Lung (tissue), 11 donors: ENCODE measurements at regions not wholly inside any gene's neighbourhood (a gene's known extent, or its start where the extent isn't known, plus 50 kb on each side); places are given as distances from the start of the nearest gene placed in this dataset.
A peak's percentile ranks its signal among the peaks of the same experiment; 100 is the strongest.

ENCODE experiments used
- ATAC-seq: fragments of 200-7000 bp; cut with Tn5 transposase; one replicate; pipeline ENCODE4 v1.9.1; 2020; ENCODE audit warnings: moderate number of reproducible peaks; ENCODE audit not compliant: insufficient read depth, low FRiP score
- DNase-seq, 3 donors: peaks; one replicate each; pipeline ENCODE4 v3.0.0-alpha.2; 2013 to 2017
- H3K27ac ChIP-seq, 2 donors: one replicate each; pipeline ENCODE4 v1.5.1; 2013; ENCODE audit warnings: mild to moderate bottlenecking in 2 of 2, moderate library complexity in 2 of 2, control low read depth in 1 of 2, inconsistent platforms in 1 of 2, low read depth in 1 of 2, low read length in 1 of 2
- H3K27me3 ChIP-seq, 3 donors: one replicate each; pipeline ENCODE4 v1.5.1; 2013; ENCODE audit warnings: low read length in 2 of 3; ENCODE audit not compliant: control insufficient read depth in 3 of 3, insufficient read depth in 3 of 3
- H3K36me3 ChIP-seq, 4 donors: one replicate each; pipeline ENCODE4 v1.5.1; 2013; ENCODE audit warnings: low read length in 4 of 4, mild to moderate bottlenecking in 1 of 4, moderate library complexity in 1 of 4; ENCODE audit not compliant: control insufficient read depth in 4 of 4, insufficient read depth in 4 of 4
- H3K4me1 ChIP-seq, 5 donors: one replicate each; pipeline ENCODE4 v1.5.1; 2013; ENCODE audit warnings: low read length in 5 of 5, mild to moderate bottlenecking in 2 of 5, moderate library complexity in 1 of 5; ENCODE audit not compliant: control insufficient read depth in 5 of 5, insufficient read depth in 5 of 5
- H3K4me3 ChIP-seq: one replicate; pipeline ENCODE4 v1.5.1; 2013; ENCODE audit warnings: mild to moderate bottlenecking, control low read depth, moderate library complexity
- H3K9ac ChIP-seq, 2 donors: one replicate each; pipeline ENCODE4 v1.5.1; 2013; ENCODE audit warnings: low read length in 2 of 2, control low read depth in 1 of 2; ENCODE audit not compliant: insufficient read depth in 1 of 2
- H3K9me3 ChIP-seq, 4 donors: one replicate each; pipeline ENCODE4 v1.5.1; 2013; ENCODE audit warnings: low read length in 3 of 4, mild to moderate bottlenecking in 1 of 4, moderate library complexity in 1 of 4; ENCODE audit not compliant: control insufficient read depth in 4 of 4, insufficient read depth in 3 of 4
- WGBS, 2 donors: extraction: QIAGEN DNeasy Blood & Tissue Kit; methylation state at CpG; one replicate each; pipeline ENCODE4 v1.1.7; 2013; 5-methylcytosine and 5-hydroxymethylcytosine counted together
- TF ChIP-seq, protein P1 (sequence below): IDR thresholded peaks from 2 replicates; pipeline ENCODE4 v1.5.1; 2012; ENCODE audit warnings: mild to moderate bottlenecking; ENCODE audit errors: control extremely low read depth, extremely low read depth
- donor health status: control.
- donor health status: control.
- donor health status: Bipolar disorder and iron deficiency.
- donor health status: healthy.
- donor health status: DM: yes; HTN: yes; CAD: no.

DNA sequence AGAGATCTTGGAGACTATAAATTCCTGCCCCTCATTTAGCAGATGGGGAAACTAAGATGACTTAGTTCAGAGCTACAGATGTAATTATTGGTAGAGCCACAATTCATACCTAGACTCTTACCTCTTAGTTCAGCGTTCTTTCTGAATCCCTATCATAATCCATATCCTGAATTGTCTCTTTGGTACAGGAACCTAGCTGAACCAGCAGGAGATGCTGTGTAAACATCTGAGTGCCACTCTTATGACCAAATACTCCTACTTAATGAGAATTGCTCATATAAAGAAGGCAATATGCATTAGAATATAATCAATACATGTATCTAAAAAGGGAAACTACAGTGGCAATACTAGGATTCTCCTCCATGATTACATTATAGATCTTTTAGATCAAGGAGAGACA is 459.0 kb downstream of the SIPA1L2 start:
- Histone ChIP-seq H3K9ac (no peak overlapping the region), H3K27me3 (no peaks in the 10 kb centered on the region), H3K36me3 (no peaks in the 10 kb centered on the region), H3K4me1 (no peaks in the 10 kb centered on the region), H3K27ac (no peak overlapping the region), H3K9me3 (peaks cover 0 to 2% (median 0%) of the 10 kb centered on the region in 4 donors), H3K4me3 (no peak overlapping the region)
- TF ChIP-seq, protein P1, sequence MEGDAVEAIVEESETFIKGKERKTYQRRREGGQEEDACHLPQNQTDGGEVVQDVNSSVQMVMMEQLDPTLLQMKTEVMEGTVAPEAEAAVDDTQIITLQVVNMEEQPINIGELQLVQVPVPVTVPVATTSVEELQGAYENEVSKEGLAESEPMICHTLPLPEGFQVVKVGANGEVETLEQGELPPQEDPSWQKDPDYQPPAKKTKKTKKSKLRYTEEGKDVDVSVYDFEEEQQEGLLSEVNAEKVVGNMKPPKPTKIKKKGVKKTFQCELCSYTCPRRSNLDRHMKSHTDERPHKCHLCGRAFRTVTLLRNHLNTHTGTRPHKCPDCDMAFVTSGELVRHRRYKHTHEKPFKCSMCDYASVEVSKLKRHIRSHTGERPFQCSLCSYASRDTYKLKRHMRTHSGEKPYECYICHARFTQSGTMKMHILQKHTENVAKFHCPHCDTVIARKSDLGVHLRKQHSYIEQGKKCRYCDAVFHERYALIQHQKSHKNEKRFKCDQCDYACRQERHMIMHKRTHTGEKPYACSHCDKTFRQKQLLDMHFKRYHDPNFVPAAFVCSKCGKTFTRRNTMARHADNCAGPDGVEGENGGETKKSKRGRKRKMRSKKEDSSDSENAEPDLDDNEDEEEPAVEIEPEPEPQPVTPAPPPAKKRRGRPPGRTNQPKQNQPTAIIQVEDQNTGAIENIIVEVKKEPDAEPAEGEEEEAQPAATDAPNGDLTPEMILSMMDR, result no peak
- ATAC-seq, result no peak
- WGBS, 2 donors, result 93 to 96% methylated on average over 1 of the region's 1 CpG
- no peak for DNase-seq

DNA sequence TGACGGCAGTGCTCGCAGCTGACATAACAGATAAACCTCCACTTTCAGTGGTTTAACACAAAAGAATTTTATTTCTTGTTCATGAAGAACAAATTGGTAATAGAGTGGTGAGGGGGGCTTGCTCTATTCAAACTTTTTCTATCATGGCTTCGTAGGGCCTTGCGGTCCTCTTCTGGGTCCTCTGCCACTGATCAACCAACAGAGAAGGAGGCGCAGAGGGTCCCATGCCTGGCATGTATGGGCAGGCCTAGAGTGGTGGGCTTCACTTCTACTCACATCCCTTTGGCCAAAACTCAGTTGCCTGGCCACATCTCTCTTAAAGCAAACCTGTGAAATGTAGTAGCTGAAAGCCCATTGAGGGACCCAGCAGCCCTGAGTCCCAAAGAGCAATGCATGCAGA is 460.5 kb downstream of the SIPA1L2 start:
- TF ChIP-seq, protein P1, result no peak
- Histone ChIP-seq H3K4me1 (no peaks in the 10 kb centered on the region), H3K9me3 (peaks cover 0 to 3% (median 0%) of the 10 kb centered on the region in 4 donors), H3K27me3 (no peaks in the 10 kb centered on the region), H3K36me3 (no peaks in the 10 kb centered on the region), H3K4me3 (no peak overlapping the region), H3K27ac (no peak overlapping the region), H3K9ac (no peak overlapping the region)
- no peak for DNase-seq
- 96% methylated on average over 5 of the region's 5 CpGs for WGBS, 2 donors
- no peak for ATAC-seq

DNA sequence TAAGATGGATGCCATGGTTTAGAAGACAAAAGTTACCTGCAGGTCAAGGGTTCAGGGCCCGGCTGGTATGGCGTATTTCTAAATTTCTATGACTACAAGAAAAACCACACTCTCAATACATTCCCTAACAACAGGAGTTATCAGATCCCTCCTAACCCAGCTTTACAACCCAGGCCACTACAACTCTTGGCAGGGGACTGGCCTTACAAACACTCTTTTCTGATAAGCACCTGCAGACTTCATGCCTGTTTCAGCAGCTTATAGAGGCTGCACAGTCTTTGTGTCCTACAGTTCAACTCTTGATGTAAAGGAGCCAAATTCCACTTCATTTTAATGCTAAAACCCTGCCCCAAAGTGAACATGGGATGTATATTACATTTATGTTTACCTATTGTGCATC is 461.4 kb downstream of the SIPA1L2 start:
- H3K4me3 ChIP-seq, result no peak overlapping the region
- no peak for ATAC-seq
- H3K36me3 ChIP-seq, result no peaks in the 10 kb centered on the region
- H3K9me3 ChIP-seq, result peaks cover 0 to 3% (median 0%) of the 10 kb centered on the region in 4 donors
- H3K4me1 ChIP-seq, result no peaks in the 10 kb centered on the region
- DNase-seq, result peak; percentile 12 to 61 (median 32)
- no peaks in the 10 kb centered on the region for H3K27me3 ChIP-seq
- WGBS, 2 donors, result 50 to 64% methylated on average over 2 of the region's 2 CpGs
- H3K27ac ChIP-seq, result no peak overlapping the region
- H3K9ac ChIP-seq, result no peak overlapping the region
- TF ChIP-seq, protein P1, result no peak

DNA sequence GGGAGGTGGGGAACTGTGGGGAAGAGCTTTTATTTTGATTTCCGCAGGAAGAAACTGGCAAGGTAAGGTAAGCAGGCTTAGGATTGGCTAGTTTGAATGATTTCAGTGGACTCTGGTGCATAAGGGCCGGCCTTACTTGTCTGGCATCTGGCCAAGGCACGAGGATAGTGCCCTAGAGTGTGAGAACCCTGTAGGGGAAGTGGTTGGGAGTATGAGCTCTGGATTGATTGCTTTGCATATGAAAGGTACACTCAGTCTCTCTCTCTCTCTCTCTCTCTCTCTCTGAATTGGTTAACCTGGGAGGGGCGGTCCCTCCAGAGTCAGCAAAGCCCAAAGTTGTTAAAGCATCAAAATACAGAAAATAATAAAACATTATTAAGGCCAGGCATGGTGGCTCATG is 463.0 kb downstream of the SIPA1L2 start:
- no peaks in the 10 kb centered on the region for H3K36me3 ChIP-seq
- H3K9me3 ChIP-seq, result peaks cover 0 to 3% (median 0%) of the 10 kb centered on the region in 4 donors
- TF ChIP-seq, protein P1, result no peak
- WGBS, 2 donors, result 37 to 44% methylated on average over 4 of the region's 4 CpGs
- no peak for DNase-seq
- no peak for ATAC-seq
- H3K4me1 ChIP-seq, result no peaks in the 10 kb centered on the region
- H3K27ac ChIP-seq, result no peak overlapping the region
- H3K4me3 ChIP-seq, result no peak overlapping the region
- H3K9ac ChIP-seq, result no peak overlapping the region
- no peaks in the 10 kb centered on the region for H3K27me3 ChIP-seq
